ENCODE measurements at regions not wholly inside any gene's neighbourhood (a gene's known extent, or its start where the extent isn't known, plus 50 kb on each side); places are given as distances from the start of the nearest gene placed in this dataset.

DNA sequence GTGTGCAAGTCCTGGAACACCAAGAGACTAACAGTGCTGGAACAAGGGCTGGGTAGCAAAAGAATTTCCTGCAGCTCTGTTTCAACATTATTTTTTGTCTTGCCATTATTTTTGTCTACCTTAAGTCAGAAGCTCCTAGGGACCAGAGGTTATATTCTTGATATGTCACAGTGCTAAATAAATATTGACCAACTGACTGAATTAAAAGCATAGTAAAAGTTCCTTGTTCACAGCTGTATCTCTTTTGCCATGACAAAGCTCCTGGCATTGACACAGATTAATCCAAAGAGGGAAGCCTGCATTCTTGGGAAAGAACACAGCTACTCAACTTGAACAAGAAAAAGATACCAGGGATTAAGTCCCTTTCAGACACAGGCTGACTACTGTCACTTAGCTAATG, 136.5 kb downstream of the SPTSSA start:
- no peaks in the 10 kb centered on the region for H3K79me2 ChIP-seq (ENCODE audit: control insufficient read depth, insufficient read depth, low read length)
- H2AFZ ChIP-seq (ENCODE audit: low read length), result no peak overlapping the region
- H3K9ac ChIP-seq (ENCODE audit: insufficient read depth, low read length), result no peak overlapping the region
- no peaks in the 10 kb centered on the region for H4K20me1 ChIP-seq (ENCODE audit: control insufficient read depth, extremely low read depth, insufficient read depth, low read length)
- H3K4me2 ChIP-seq (ENCODE audit: extremely low read depth, insufficient read depth, low read length), result no peak overlapping the region
- H3K36me3 ChIP-seq (ENCODE audit: control insufficient read depth, insufficient read depth, low read length), result no peaks in the 10 kb centered on the region
- no peak for TF ChIP-seq EZH2 (IDR thresholded peaks at IDR 0.05; ENCODE audit: low read length, missing control alignments)
- TF ChIP-seq, protein P1, sequence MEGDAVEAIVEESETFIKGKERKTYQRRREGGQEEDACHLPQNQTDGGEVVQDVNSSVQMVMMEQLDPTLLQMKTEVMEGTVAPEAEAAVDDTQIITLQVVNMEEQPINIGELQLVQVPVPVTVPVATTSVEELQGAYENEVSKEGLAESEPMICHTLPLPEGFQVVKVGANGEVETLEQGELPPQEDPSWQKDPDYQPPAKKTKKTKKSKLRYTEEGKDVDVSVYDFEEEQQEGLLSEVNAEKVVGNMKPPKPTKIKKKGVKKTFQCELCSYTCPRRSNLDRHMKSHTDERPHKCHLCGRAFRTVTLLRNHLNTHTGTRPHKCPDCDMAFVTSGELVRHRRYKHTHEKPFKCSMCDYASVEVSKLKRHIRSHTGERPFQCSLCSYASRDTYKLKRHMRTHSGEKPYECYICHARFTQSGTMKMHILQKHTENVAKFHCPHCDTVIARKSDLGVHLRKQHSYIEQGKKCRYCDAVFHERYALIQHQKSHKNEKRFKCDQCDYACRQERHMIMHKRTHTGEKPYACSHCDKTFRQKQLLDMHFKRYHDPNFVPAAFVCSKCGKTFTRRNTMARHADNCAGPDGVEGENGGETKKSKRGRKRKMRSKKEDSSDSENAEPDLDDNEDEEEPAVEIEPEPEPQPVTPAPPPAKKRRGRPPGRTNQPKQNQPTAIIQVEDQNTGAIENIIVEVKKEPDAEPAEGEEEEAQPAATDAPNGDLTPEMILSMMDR (conservative IDR thresholded peaks at IDR 0.05 in 1 of 2, IDR thresholded peaks at IDR 0.05 in 1 of 2; ENCODE audit: low read depth in 1 of 2, low read length in 2 of 2), result no peak
- no peaks in the 10 kb centered on the region for H3K27me3 ChIP-seq (ENCODE audit: control insufficient read depth, insufficient read depth, low read length)
- no peak for DNase-seq (ENCODE audit: low read depth in 2 of 2)
- no peak overlapping the region for H3K27ac ChIP-seq (ENCODE audit: insufficient read depth, low read length)
- no peak overlapping the region for H3K4me3 ChIP-seq (replicated peaks in 1 of 4; ENCODE audit: control extremely low read depth in 1 of 4, insufficient read depth in 1 of 4, low read depth in 3 of 4, low read length in 4 of 4)
- no peaks in the 10 kb centered on the region for H3K9me3 ChIP-seq (ENCODE audit: control insufficient read depth, insufficient read depth, low read depth, low read length)
- no peaks in the 10 kb centered on the region for H3K4me1 ChIP-seq (ENCODE audit: control insufficient read depth, extremely low read depth, insufficient read depth, low read length)

GRCh38 chr14:34324363-34324795, 137.7 kb downstream of the SPTSSA start:
- H3K79me2 ChIP-seq (ENCODE audit: control insufficient read depth, insufficient read depth, low read length), result no peaks in the 10 kb centered on the region
- no peaks in the 10 kb centered on the region for H3K9me3 ChIP-seq (ENCODE audit: control insufficient read depth, insufficient read depth, low read depth, low read length)
- H4K20me1 ChIP-seq (ENCODE audit: control insufficient read depth, extremely low read depth, insufficient read depth, low read length), result no peaks in the 10 kb centered on the region
- peak; percentile 23 to 58 for DNase-seq (ENCODE audit: low read depth in 2 of 2)
- no peaks in the 10 kb centered on the region for H3K36me3 ChIP-seq (ENCODE audit: control insufficient read depth, insufficient read depth, low read length)
- no peaks in the 10 kb centered on the region for H3K4me1 ChIP-seq (ENCODE audit: control insufficient read depth, extremely low read depth, insufficient read depth, low read length)
- H3K27me3 ChIP-seq (ENCODE audit: control insufficient read depth, insufficient read depth, low read length), result no peaks in the 10 kb centered on the region
- no peak overlapping the region for H3K4me3 ChIP-seq (replicated peaks in 1 of 4; ENCODE audit: control extremely low read depth in 1 of 4, insufficient read depth in 1 of 4, low read depth in 3 of 4, low read length in 4 of 4)
- TF ChIP-seq, protein P1 (conservative IDR thresholded peaks at IDR 0.05 in 1 of 2, IDR thresholded peaks at IDR 0.05 in 1 of 2; ENCODE audit: low read depth in 1 of 2, low read length in 2 of 2), result peak; percentile 60 to 70
- TF ChIP-seq EZH2 (IDR thresholded peaks at IDR 0.05; ENCODE audit: low read length, missing control alignments), result no peak
- H3K9ac ChIP-seq (ENCODE audit: insufficient read depth, low read length), result no peak overlapping the region
- H2AFZ ChIP-seq (ENCODE audit: low read length), result no peak overlapping the region
- H3K4me2 ChIP-seq (ENCODE audit: extremely low read depth, insufficient read depth, low read length), result no peak overlapping the region
- no peak overlapping the region for H3K27ac ChIP-seq (ENCODE audit: insufficient read depth, low read length)

DNA sequence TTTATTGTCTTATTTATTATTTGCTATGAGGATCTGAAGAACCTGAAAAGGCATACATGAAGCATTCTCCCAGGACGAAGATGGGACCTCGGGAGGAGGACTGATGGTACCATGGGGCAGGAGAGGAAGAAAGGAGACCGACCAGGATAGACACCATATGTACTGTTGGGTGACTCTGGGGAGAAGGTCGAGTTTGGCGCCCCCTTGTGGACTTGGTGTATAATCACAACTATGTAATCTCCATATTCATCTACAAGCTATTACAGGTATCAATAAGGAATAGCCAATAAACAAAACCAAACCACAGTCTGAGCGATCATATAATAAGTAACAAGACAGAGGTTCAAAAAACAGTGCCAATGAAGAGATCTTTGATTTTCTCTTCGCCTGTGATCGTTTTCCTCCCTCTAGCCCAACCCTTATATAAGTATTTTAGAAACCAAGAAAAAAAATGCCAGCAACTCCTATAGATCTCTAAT, 139.1 kb downstream of the SPTSSA start:
- no peak overlapping the region for H3K4me3 ChIP-seq (replicated peaks in 1 of 4; ENCODE audit: control extremely low read depth in 1 of 4, insufficient read depth in 1 of 4, low read depth in 3 of 4, low read length in 4 of 4)
- H3K4me2 ChIP-seq (ENCODE audit: extremely low read depth, insufficient read depth, low read length), result no peak overlapping the region
- TF ChIP-seq EZH2 (IDR thresholded peaks at IDR 0.05; ENCODE audit: low read length, missing control alignments), result no peak
- TF ChIP-seq, protein P1 (conservative IDR thresholded peaks at IDR 0.05 in 1 of 2, IDR thresholded peaks at IDR 0.05 in 1 of 2; ENCODE audit: low read depth in 1 of 2, low read length in 2 of 2), result peak; percentile 66 to 77
- H3K27me3 ChIP-seq (ENCODE audit: control insufficient read depth, insufficient read depth, low read length), result no peaks in the 10 kb centered on the region
- no peaks in the 10 kb centered on the region for H3K36me3 ChIP-seq (ENCODE audit: control insufficient read depth, insufficient read depth, low read length)
- no peaks in the 10 kb centered on the region for H3K9me3 ChIP-seq (ENCODE audit: control insufficient read depth, insufficient read depth, low read depth, low read length)
- H4K20me1 ChIP-seq (ENCODE audit: control insufficient read depth, extremely low read depth, insufficient read depth, low read length), result no peaks in the 10 kb centered on the region
- H3K9ac ChIP-seq (ENCODE audit: insufficient read depth, low read length), result no peak overlapping the region
- H2AFZ ChIP-seq (ENCODE audit: low read length), result no peak overlapping the region
- H3K4me1 ChIP-seq (ENCODE audit: control insufficient read depth, extremely low read depth, insufficient read depth, low read length), result no peaks in the 10 kb centered on the region
- H3K27ac ChIP-seq (ENCODE audit: insufficient read depth, low read length), result no peak overlapping the region
- peak; percentile 40 to 60 for DNase-seq (ENCODE audit: low read depth in 2 of 2)
- H3K79me2 ChIP-seq (ENCODE audit: control insufficient read depth, insufficient read depth, low read length), result no peaks in the 10 kb centered on the region
